Fibroblast of the aortic adventitia (primary cell): ENCODE measurements at regions not wholly inside any gene's neighbourhood (a gene's known extent, or its start where the extent isn't known, plus 50 kb on each side); places are given as distances from the start of the nearest gene placed in this dataset.

Source experiments
- DNase-seq: peaks from one replicate; pipeline ENCODE4 v3.0.0-alpha.2; 2010; ENCODE audit warnings: low read depth
- H3K4me3 ChIP-seq: 2 replicates; pipeline ENCODE4 v1.5.1; 2011; ENCODE audit warnings: low read depth, mild to moderate bottlenecking, control low read depth, low read length, moderate library complexity
- CTCF ChIP-seq: IDR thresholded peaks from 2 replicates; pipeline ENCODE4 v1.5.1; 2011; ENCODE audit warnings: mild to moderate bottlenecking, low read length, control low read depth, inconsistent platforms; ENCODE audit not compliant: insufficient read depth

- H3K4me3 ChIP-seq: no peak overlapping the region
- peak; percentile 43 for TF ChIP-seq CTCF
- peak; percentile 65 for DNase-seq
Measured at GRCh38 chr15:29364426-29365078, 94.9 kb upstream of the NSMCE3 start.

GRCh38 chr15:29361560-29361959 is 91.9 kb upstream of the NSMCE3 start:
- TF ChIP-seq CTCF: no peak
- H3K4me3 ChIP-seq: no peak overlapping the region
- DNase-seq: no peak

GRCh38 chr15:29360152-29360551 is 90.5 kb upstream of the NSMCE3 start:
- no peak overlapping the region for H3K4me3 ChIP-seq
- DNase-seq: no peak
- no peak for TF ChIP-seq CTCF

GRCh38 chr15:29356786-29357185 is 87.2 kb upstream of the NSMCE3 start:
- TF ChIP-seq CTCF: no peak
- DNase-seq: no peak
- no peak overlapping the region for H3K4me3 ChIP-seq

GRCh38 chr15:29355477-29355876 is 85.9 kb upstream of the NSMCE3 start:
- H3K4me3 ChIP-seq: no peak overlapping the region
- no peak for TF ChIP-seq CTCF
- DNase-seq: no peak

GRCh38 chr15:29352402-29352801 is 82.8 kb upstream of the NSMCE3 start:
- no peak overlapping the region for H3K4me3 ChIP-seq
- no peak for DNase-seq
- no peak for TF ChIP-seq CTCF

- no peak for TF ChIP-seq CTCF
- no peak for DNase-seq
Measured at GRCh38 chr15:29349196-29349595, 79.6 kb upstream of the NSMCE3 start.

More at GRCh38 chr15:29349196-29349595, 79.6 kb upstream of the NSMCE3 start:
- no peak overlapping the region for H3K4me3 ChIP-seq
